Stimulated activated CD8-positive, alpha-beta memory T cell treated with anti-CD3 and anti-CD28 coated beads, Interleukin-2, amount 100 ng/mL, for 48 hours (primary cell): ENCODE measurements at regions not wholly inside any gene's neighbourhood (a gene's known extent, or its start where the extent isn't known, plus 50 kb on each side); places are given as distances from the start of the nearest gene placed in this dataset.
"Not testable (repeated sequence)": the region's sequence is repeated elsewhere in the genome, so short reads cannot be mapped to it uniquely, and the experiment has no call there.

Experiments used
- DNase-seq, 2 donors: peaks; one replicate each; pipeline ENCODE4 v3.0.0-alpha.2; 2020; ENCODE audit warnings: low read depth in 2 of 2

DNA sequence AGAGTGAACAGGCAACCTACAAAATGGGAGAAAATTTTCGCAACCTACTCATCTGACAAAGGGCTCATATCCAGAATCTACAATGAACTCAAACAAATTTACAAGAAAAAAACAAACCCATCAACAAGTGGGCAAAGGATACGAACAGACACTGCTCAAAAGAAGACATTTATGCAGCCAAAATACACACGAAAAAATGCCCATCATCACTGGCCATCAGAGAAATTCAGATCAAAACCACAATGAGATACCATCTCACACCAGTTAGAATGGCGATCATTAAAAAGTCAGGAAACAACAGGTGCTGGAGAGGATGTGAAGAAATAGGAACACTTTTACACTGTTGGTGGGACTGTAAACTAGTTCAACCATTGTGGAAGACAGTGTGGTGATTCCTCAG, 1146.2 kb upstream of the SEMA6A start:
- not testable (repeated sequence) for DNase-seq

DNA sequence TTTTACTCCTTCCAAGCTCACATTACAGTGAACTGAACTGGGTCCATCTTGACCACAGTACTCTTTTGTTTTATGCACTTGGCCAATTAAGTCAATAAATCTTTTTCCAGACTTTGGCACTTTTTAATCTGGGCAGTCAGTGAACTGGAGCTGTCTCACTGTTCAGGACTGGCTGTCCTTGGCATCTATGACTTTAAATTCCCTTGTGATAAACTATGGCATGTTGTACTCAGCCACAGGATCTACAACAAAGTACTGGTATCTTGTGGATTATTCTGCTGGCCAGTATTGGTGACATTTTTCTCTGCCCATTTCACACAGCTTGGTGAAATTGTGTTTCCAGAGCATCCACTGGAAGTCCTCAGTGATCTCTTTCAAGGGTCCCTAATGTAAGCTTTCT, 1144.8 kb upstream of the SEMA6A start:
- DNase-seq = no peak

DNA sequence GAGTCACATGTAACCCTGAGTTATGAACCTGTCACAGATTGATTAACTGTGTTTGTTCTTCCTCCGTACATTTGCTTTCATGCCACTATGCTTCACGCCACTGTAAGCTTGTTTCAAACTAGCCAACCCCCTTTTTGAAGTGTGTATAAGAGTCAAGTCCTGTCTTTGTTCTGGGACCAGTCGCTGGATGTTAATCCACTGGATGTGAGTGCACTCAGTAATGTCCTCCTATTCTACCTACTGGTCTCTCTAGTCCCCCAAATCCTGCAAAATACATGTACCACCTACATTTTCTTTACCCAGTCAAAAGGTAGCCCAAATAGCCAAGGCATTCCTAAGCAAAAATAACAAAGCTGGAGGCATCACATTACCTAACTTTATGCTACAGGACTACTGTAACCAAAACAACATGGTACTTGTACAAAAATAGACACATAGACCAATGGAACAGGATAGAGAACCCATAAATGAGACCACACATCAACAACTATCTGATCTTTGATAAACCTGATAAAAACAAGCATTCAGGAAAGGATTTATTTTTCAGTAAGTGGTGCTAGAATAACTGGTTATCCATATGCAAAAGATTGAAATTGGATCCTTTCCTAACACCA, 1139.1 kb upstream of the SEMA6A start:
- DNase-seq = no peak

DNA sequence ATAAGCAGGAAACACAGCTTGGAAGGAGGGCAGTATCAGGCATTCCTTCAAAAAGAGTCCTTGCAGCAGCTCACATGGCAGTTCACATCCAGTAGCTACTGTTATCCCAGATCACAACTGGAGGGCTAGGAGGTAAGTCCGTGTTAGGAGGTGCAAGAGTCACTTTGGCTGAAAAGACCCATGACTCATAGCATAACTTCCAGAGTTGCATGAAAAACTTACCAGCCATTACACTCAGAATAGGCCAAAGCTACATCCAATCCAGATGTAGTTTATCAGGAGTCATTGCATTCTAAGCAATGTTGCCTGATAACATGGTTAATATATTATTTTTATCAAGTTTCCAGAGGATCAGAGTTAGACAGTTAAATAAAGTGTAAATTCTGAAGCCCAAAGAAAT, 1126.4 kb upstream of the SEMA6A start:
- DNase-seq = no peak

DNA sequence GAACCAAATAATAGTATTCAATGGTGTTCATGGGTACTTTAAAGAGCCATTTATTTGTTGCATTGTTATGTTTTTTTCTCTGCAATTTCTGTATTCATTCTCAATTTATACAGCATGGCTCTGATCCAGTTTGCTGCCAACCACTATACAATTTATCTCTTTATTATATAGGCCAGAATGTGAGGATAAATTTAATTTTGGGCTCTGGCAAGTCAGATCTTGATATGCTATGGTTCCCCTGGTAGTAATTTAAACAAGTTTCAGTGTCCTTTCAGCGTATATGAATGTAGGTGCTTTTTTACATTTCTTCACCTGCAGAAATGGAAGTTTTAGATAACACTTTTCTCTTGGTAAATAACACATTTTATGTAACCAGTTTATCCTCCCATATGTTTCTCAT, 1118.0 kb upstream of the SEMA6A start:
- DNase-seq = no peak

DNA sequence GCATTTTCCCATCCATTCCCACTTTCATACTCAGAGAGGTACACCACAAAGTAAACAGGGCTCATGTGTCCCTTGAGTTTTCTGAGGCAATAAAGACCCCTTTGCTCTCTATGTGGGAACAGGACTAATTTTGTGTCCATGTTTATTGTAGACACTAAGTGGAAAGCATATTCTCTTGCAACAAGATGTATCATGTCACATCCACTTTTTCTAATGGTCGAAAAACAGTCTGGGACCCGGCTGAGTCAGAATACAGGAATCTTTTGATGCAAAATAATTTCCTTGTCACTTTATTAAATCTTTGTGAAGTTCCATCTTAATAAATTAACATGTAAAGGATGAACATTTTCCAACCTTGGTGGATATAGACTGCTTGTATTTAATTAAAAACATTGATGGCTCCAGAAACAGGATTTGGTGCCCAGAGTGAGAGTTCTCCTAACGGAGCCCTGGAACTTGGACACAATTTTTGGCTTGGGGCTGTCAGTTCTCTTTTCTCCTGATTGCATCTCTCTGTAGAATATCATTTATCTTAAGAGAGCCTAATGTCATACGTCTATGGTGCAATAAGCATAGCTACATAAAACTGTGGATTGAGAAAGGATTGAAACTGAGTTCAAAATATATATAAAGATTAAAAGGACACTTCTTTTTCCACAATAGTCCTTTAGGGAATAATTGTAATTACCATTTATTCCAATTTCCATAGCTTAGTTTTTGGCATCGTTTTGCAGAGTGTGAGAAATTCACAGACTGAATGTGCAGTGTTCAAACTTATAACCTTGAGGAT, 1116.7 kb upstream of the SEMA6A start:
- DNase-seq = no peak

DNA sequence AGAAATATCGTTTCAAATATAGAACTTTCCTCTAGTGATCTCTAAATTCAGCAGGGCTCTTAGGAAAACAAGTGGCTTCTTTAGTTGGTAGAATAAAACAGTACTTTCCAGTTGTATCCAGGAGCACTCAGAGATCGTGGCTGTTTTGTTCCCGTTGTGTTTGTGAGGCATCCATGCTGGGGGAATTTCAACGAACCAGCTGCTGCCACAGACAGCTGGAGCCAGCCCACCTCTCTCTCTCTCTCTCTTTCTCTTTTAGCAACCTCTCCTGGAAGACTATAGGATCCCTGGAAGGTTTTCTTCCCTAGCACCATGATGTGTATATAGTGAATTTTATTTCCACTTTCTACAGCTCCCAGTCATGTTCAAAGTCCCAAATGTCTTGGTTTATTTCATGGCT, 1116.0 kb upstream of the SEMA6A start:
- no peak for DNase-seq

DNA sequence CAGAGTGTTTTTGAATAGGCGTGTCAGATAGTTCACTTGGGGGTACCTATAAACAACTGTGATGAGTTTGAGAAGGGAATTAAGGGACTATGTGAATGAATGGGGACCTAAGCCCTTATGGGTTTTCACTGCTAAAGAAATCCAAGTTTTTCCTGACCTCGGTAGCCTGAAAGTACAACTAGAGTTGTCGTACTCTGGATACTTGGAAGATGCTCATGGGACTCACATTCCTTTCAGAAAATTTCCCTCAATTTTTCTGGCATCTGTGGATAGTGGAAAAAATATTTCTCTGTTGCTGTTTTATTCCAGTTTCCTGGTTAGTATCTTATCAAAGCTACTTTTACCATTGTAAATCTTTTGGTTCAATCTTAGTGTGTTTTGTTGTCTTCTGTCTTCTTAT, 1112.3 kb upstream of the SEMA6A start:
- no peak for DNase-seq

DNA sequence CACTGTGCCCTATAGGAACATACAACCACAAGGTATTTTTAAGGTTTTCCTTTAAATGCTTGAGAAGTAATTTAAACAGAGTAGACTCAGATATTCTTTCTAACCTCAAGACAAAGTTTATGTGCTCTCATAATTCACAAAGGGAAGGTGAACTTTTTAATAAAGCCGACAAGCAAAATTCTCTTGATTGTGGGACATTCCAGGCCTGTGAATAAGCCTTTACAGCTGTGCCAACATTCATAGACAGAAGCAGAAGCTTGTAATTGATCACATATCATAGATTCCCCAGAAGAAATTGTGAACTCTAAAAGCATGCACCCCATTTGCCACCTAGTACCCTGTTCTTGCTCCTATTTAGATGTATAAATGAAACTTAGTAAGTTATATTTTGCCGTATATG, 1107.8 kb upstream of the SEMA6A start:
- DNase-seq = no peak

DNA sequence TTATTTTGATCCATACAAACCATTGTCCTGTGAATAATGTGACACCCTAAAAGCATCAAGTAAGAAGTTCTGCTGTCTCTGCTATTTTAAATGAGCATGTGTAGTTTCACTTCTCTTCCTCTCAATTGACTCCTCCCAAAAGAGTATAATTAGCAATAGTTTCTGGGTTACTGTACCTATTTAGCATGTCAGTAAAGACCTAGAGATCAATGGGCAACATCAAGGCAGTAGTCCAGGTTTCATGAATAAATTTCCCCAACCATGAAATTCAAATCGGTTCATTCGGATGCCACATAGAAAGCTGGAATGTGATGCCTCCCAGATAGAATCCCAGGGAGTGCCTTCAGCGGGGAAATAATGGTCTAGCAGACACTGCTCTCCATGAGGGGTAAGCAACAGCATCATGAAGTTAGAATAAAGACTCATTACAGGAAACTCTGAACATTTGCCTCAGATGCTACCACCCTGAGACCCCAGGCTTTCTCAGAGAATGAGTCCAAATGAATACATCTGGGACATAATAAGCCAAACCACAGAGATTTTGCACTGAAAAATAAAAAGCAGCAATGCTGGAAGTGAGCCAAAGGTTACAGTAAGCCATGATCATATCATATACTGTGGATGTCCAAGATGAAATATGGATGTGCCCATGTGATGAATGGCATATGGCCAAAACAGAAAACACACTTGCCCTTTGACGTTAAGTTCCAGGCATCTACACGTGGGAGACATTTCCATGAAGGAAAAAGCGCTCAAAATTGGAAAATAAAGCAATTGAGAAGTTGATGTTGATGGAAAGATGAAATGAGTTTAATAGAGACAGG, 1107.0 kb upstream of the SEMA6A start:
- DNase-seq = no peak

DNA sequence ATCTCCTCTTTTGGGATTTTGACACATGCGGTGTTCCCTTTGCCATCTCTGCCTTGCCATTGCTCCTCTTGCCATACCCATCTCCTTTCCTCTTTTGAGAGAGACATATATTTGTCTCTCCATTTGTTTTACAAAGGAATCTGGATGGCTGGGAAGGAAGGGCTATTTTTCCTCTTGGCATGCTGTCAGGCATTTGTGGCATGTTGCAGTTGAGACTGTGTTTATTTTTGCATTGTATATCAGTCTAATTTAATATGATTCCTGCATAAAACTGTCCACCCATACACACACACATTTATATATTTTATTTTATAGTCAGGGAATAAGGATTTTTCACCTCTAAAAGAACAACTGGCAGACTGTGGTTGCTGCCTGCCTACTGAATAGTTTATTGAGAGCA, 1105.8 kb upstream of the SEMA6A start:
- no peak for DNase-seq

DNA sequence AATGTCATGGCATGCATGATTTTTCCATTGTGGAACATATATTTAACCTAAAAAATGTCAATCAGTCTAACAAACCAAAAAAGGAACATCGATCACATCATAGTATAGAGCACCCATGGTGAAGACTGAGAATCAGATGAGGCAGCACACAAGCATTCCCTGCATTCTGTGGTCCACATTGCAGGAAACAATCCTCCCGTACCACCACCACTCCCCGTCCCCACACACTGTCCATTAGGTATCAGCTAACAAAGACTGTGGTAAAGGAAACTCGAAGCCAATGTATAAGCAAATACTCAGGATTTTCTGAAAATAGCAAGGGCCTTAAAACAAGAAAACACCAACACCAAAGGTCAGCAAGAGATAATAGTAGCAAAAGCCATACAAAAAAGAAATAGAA, 1104.4 kb upstream of the SEMA6A start:
- DNase-seq = no peak

DNA sequence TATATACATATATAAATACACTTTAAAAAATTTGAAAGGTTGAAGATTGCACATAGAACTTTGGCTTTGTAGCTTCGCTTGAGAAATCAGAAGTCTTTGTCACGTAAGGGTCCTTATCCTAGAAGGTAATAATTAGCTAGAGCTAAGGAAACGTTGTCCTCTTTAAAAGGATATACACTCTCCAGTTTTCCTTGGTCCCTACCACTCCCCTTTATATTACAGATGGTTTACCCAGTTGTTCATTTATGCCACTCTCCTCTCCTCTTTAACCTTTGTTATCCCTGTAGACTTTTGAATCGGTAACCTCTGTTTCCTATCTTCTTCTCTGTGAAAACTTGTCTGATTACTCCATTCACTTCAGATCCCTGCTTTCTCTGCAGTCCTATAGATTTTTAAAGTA, 1101.0 kb upstream of the SEMA6A start:
- DNase-seq = no peak

DNA sequence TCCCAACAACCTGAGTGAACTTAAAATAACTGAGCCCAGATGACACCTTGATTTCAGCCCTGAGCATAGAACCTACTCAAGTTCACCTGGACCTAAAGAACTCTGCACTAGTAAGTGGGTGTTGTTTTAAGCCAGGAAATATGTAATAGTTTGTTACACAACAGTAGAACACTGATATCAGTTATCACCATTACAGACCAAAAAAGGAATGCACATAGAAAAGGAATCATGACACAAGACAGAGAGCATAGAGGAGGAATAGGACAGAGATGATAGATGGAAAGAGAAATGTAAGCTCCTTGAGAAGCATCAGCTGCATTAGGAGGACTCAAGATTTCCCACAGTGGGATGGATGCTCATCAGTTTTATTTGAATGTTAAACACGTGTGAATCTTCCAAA, 1096.9 kb upstream of the SEMA6A start:
- no peak for DNase-seq

DNA sequence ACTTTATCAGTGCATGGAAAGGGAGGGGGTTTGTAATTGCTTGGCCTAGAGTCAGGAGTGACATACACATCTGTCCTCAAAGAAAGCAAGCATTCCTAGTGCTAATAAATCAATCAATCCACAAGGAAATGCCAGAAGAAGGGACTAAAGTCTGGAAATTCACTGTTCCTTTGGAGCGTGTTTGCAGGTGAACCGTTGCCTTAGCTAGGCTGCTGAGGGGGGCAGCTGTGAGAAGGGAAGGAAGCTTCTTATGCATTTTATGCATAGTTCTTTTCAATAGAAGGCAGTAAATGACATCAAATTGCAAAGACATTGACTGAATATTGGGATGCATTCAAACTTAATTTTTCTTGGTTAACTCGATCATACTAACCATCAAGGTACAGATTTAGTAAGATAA, 1092.5 kb upstream of the SEMA6A start:
- DNase-seq = no peak

DNA sequence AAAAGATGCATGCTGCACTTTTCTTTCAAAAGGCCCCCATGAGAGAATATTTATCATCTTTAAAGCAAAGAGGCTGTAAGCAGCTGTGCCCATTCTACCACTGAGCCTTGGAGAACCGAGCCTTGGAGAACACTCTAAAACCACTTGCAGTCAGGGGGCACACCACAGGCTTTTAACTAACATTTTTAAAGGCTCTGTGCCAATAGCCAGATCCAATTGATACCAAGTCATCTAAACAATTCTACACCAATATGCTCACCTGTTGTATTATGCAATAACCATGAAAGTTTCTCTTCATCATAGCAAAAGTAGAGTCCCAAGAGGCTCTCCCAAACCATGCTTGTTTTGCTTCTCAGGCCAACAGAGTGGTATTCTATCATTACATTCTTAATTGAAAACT, 1090.5 kb upstream of the SEMA6A start:
- DNase-seq = no peak

DNA sequence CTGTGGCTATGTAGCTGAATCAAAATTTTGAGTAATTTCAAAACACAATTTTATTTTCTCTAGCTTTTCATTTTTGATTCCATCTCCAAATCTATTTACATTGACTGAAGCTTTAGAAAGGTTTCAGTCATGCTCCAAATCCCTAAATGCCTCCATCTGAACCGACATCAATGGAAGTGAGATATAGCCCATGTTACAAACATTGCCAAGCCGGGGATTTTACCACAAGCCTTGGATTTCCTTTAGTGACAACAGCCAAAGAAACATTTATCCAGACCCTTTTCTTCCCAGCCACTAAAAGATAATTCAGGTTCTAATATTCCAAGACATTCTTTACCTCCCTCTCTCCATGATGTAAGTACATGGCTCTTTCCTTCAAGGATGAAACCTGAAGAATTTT, 1087.7 kb upstream of the SEMA6A start:
- DNase-seq = no peak

DNA sequence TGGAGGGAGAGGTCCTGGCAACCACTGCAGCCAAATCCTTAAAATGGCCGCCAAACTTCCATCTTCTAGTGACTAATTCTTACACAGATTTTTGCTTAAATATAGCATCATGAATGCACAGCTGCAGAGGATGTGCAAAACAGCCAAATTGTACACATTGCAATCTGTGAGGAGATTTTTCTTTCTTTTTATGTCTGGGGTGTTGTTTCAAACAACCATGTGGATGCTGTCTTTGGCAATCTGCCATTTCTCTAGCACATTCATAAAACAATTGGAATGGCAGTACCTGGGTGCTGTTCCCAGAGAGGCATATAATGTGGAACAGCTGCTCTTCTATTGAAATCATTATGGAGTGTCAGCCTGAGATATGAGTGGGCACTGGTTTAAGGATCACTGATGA, 1082.9 kb upstream of the SEMA6A start:
- no peak for DNase-seq

DNA sequence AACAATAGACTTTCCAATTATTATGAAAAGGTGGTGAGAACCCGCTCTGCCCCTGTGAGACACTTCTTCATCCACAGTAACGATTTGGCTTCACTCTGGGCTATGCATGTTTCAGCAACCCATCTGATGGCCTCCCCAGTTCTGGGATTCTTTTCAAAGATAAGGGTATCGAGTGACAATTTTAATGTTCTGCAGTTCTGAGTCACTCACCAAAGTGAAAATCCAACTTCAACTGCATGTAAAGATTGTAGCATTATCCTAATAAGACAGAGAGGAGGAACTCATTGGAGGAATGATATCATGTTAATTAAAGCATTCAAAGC, 1078.3 kb upstream of the SEMA6A start:
- no peak for DNase-seq

DNA sequence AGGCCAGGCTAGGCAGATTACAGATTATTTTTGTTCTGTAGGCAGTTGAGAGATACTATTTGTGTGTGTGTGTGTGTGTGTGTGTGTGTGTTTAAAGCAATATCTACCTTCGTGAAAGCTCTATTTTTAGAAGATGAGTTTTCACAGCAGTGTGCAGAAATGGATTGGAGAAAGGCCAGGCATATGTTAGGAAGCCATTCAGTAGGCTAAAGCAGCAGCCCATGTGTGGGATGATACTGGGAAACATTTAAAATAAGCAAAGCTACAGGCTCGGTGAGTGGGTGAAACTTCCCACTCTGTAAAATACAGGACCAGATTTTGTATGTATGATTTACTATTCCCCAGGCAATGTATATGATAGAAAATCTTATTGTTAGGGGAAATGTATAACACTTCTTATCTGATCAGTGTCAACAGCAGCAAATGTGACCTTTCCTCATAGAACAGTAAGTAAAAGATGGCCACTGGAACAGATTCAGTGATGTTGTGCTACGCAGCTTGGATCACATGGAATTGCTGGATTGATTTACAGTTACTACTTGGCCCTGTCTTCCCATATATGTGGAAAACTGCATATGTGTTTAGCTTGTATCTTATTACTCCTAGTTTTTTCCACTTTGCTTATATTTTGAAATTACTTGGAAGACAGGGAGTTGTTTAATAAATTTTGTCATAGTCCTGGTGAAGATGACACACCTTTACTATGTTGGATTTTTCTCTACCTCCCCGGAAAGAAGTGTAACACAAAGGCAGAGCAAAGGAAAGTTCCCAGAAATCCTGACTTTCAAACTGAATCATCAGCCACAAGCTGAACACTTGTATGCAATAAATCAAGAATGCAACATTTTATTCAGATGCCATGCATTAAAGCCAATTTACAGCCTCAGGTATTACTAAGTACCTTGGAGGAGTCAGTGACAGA, 1077.7 kb upstream of the SEMA6A start:
- DNase-seq = no peak

DNA sequence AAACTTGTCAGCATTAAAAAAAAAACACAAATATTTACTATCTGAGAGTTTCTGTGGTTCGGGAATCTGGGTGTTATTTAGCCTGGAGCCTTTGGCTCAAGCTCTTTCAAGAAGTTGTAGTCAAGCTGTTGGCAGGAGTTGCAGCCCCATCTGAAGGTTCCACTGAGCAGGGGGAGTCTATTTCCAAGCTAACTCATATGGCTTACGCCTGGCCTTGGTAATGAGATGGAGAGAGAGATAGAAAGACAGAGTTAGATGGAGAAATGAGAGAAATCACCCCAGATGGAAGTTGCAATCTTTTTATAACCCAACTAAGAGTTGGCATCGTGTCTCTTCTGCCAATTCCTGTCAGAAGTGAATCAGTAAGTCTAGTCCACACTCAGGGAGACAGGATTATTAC, 1075.2 kb upstream of the SEMA6A start:
- DNase-seq = no peak

DNA sequence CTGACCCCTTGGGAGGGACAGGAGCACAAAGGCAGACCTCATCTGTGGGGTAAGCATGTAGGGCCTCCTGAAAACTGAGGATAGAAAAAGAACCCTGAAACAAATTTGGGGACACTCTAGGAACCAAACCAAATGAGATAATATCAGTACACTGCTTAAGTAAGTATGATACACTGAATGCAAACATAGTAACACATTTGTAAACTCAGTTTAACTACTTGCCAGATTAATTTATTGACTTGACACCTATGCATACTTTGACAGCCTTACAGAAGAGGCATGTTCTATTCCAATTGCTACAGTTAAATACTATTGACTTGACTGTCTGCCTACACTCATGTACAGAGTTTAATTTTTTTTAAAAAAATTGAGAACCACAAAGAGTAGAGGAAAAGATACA, 1070.8 kb upstream of the SEMA6A start:
- no peak for DNase-seq
